ENCODE measurements at regions not wholly inside any gene's neighbourhood (a gene's known extent, or its start where the extent isn't known, plus 50 kb on each side); places are given as distances from the start of the nearest gene placed in this dataset.

DNA sequence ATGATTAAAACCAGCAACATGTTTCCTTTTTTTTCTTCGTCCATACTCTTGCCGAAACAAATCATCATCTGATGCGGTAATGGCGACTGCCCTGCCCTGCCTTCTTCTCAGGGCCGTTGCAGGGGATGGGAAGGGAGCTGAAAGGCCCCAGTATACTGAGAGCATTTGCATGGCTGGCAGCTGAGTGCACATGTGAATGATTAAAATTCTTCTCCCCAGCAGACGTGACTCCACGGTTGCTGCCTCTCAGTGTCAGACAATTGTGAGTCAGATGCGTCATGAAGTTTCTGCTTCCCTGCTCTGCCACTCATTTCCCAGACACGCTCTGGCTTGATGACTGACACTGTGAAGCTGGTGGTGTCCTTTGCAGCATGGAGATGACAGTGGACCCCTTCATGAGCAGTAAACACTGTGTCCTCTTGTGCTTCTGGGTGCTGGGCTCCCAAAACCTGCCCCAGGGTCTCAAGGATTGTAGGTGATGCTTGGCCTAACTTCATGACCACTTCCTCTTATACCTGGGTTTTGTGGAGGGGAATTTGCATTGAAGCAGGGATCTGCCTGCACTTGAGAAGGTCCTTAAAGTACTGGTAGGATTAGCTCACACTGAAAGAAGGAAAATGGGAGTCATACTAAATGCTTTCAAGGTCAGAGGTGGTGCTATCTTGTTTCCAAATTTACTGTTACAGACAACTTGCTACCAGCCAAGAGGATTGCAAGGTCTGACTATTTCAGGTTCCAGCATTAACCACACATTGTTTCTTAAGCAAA is 222.5 kb upstream of the COPS8 start:
- ChIA-PET POLR2A (no interaction called here), CTCF (interaction anchor here (1.4 kb wide), 1 partner anchor 9 kb away, joined by 3 read pairs; no protein-coding TSS in a partner anchor)
- peaks cover 24% of the 10 kb centered on the region for H3K36me3 Mint-ChIP-seq
- H3K27me3 Mint-ChIP-seq (ENCODE audit: low read depth): peaks cover 24% of the 10 kb centered on the region
- DNase-seq (ENCODE audit: low spot score): no peak
- ATAC-seq: no peak
- H3K27ac Mint-ChIP-seq: no peak overlapping the region
- H3K4me1 Mint-ChIP-seq: peaks cover 35% of the 10 kb centered on the region
- H3K4me3 Mint-ChIP-seq: no peak overlapping the region
- peaks cover 49% of the 10 kb centered on the region for H3K9me3 Mint-ChIP-seq
- TF ChIP-seq CREB1 (CRISPR knock-in tag; IDR thresholded peaks at IDR 0.05): no peak
- no peak for TF ChIP-seq CBFB (CRISPR knock-in tag; IDR thresholded peaks at IDR 0.05; ENCODE audit: low read depth)
- TF ChIP-seq ZNF671 (CRISPR knock-in tag; IDR thresholded peaks at IDR 0.05): no peak
- TF ChIP-seq, protein P1, sequence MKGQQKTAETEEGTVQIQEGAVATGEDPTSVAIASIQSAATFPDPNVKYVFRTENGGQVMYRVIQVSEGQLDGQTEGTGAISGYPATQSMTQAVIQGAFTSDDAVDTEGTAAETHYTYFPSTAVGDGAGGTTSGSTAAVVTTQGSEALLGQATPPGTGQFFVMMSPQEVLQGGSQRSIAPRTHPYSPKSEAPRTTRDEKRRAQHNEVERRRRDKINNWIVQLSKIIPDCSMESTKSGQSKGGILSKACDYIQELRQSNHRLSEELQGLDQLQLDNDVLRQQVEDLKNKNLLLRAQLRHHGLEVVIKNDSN (CRISPR knock-in tag; IDR thresholded peaks at IDR 0.05): no peak
- no peak for TF ChIP-seq FOXP1 (CRISPR knock-in tag; IDR thresholded peaks at IDR 0.05; ENCODE audit: borderline replicate concordance)
- TF ChIP-seq ESRRA (CRISPR knock-in tag; IDR thresholded peaks at IDR 0.05; ENCODE audit: borderline replicate concordance): no peak
- TF ChIP-seq, protein P2, sequence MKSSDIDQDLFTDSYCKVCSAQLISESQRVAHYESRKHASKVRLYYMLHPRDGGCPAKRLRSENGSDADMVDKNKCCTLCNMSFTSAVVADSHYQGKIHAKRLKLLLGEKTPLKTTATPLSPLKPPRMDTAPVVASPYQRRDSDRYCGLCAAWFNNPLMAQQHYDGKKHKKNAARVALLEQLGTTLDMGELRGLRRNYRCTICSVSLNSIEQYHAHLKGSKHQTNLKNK (CRISPR knock-in tag; IDR thresholded peaks at IDR 0.05): no peak

DNA sequence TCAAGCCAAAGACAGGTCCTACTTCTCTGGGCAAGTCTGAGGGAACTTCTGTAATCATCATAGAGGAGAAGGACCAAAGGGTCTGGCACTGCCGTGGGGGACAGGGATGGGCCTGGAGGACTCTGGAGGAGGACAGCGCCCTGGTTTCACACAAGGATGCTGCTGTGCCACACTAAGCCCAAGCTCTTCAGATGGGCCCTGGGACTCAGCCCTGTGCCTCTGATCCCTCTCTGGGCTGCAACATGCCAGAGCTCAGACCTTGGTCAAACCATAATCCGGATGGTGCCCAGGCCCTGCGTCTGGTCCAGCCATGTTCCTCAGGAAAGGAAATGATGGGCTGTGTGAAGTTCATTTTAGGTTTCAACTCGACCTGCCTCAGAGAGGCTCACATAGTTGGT is 222.0 kb upstream of the COPS8 start:
- Mint-ChIP-seq H3K4me3 (no peak overlapping the region), H3K27ac (no peak overlapping the region), H3K36me3 (peaks cover 22% of the 10 kb centered on the region), H3K27me3 (ENCODE audit: low read depth) (peaks cover 18% of the 10 kb centered on the region), H3K9me3 (peaks cover 45% of the 10 kb centered on the region), H3K4me1 (peaks cover 32% of the 10 kb centered on the region)
- POLR2A ChIA-PET: no interaction called here
- ATAC-seq: no peak
- CTCF ChIA-PET: no interaction called here
- TF ChIP-seq SMAD4 (CRISPR knock-in tag; IDR thresholded peaks at IDR 0.05) (no peak), EMX1 (CRISPR knock-in tag; IDR thresholded peaks at IDR 0.05) (no peak)
- DNase-seq (ENCODE audit: low spot score): no peak

DNA sequence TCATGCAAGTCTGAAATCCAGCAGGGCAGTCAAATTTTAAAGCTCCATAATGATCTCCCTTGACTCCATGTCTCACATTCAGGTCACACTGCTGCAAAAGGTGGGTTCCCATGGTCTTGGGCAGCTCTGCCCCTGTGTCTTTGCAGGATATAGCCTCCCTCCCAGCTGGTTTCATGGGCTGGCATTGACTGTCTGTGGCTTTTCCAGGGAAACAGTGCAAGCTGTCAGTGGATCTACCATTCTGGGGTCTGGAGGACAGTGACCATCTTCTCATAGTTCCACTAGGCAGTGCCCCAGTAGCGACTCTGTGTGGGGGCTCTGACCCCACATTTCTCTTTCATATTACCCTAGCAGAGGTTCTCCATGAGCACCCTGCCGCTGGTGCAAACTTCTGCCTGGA is 220.6 kb upstream of the COPS8 start:
- peaks cover 23% of the 10 kb centered on the region for H3K4me1 Mint-ChIP-seq
- ATAC-seq (no peak), DNase-seq (ENCODE audit: low spot score) (no peak)
- TF ChIP-seq, protein P3, sequence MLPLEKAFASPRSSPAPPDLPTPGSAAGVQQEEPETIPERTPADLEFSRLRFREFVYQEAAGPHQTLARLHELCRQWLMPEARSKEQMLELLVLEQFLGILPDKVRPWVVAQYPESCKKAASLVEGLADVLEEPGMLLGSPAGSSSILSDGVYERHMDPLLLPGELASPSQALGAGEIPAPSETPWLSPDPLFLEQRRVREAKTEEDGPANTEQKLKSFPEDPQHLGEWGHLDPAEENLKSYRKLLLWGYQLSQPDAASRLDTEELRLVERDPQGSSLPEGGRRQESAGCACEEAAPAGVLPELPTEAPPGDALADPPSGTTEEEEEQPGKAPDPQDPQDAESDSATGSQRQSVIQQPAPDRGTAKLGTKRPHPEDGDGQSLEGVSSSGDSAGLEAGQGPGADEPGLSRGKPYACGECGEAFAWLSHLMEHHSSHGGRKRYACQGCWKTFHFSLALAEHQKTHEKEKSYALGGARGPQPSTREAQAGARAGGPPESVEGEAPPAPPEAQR (CRISPR knock-in tag; IDR thresholded peaks at IDR 0.05): no peak
- TF ChIP-seq EMX1 (CRISPR knock-in tag; IDR thresholded peaks at IDR 0.05) (no peak), MYBL2 (CRISPR knock-in tag; IDR thresholded peaks at IDR 0.05) (no peak)
- H3K9me3 Mint-ChIP-seq: peaks cover 40% of the 10 kb centered on the region
- ChIA-PET CTCF (no interaction called here), POLR2A (no interaction called here)
- peaks cover 7% of the 10 kb centered on the region for H3K27me3 Mint-ChIP-seq (ENCODE audit: low read depth)
- H3K36me3 Mint-ChIP-seq: peaks cover 20% of the 10 kb centered on the region
- no peak overlapping the region for H3K27ac Mint-ChIP-seq
- no peak overlapping the region for H3K4me3 Mint-ChIP-seq

DNA sequence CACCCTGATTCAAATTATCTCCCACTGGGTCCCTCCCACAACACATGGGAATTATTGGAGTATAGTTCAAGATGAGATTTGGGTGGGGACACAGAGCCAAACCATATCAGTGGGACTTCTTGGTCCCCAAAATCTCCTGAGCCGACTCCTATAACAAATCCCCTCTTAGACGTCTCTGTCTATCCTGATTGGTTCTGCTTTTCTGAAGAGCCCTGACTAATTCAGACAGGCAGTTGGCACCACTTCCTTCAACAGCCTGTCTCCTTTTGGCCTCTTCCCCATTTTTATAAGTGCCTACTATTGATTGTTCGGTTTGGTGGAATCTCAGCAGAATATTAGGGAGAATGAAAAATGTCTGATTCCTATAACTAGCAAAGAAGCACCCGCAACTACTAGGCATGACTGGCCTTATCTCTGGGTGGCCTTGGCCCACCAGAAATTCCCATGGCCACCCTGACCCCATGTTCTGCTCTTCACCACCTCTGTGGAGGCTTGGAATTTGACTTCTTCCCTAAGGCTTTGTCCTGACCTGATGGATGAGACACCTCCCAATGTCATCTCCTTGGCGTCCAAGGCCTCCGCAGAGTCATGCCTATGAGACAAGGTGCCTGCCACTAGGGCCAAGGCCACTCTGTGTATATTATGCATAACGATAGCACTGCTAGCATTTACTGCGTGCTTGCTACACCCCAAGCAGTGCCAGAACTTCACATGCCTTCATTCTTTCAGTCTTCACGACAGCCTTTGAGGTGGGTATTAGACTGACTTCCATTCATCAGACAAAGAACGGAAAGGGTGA is 218.9 kb upstream of the COPS8 start:
- POLR2A ChIA-PET: no interaction called here
- Mint-ChIP-seq H3K9me3 (peaks cover 40% of the 10 kb centered on the region), H3K4me3 (no peak overlapping the region), H3K36me3 (peaks cover 20% of the 10 kb centered on the region), H3K27me3 (ENCODE audit: low read depth) (peaks cover 10% of the 10 kb centered on the region), H3K27ac (no peak overlapping the region), H3K4me1 (peaks cover 11% of the 10 kb centered on the region)
- ATAC-seq (no peak), DNase-seq (ENCODE audit: low spot score) (no peak)
- CTCF ChIA-PET: no interaction called here
- TF ChIP-seq ZNF396 (CRISPR knock-in tag; IDR thresholded peaks at IDR 0.05; ENCODE audit: borderline replicate concordance): no peak
- no peak for TF ChIP-seq OVOL2 (CRISPR knock-in tag; IDR thresholded peaks at IDR 0.05; ENCODE audit: borderline replicate concordance)
- TF ChIP-seq, protein P4, sequence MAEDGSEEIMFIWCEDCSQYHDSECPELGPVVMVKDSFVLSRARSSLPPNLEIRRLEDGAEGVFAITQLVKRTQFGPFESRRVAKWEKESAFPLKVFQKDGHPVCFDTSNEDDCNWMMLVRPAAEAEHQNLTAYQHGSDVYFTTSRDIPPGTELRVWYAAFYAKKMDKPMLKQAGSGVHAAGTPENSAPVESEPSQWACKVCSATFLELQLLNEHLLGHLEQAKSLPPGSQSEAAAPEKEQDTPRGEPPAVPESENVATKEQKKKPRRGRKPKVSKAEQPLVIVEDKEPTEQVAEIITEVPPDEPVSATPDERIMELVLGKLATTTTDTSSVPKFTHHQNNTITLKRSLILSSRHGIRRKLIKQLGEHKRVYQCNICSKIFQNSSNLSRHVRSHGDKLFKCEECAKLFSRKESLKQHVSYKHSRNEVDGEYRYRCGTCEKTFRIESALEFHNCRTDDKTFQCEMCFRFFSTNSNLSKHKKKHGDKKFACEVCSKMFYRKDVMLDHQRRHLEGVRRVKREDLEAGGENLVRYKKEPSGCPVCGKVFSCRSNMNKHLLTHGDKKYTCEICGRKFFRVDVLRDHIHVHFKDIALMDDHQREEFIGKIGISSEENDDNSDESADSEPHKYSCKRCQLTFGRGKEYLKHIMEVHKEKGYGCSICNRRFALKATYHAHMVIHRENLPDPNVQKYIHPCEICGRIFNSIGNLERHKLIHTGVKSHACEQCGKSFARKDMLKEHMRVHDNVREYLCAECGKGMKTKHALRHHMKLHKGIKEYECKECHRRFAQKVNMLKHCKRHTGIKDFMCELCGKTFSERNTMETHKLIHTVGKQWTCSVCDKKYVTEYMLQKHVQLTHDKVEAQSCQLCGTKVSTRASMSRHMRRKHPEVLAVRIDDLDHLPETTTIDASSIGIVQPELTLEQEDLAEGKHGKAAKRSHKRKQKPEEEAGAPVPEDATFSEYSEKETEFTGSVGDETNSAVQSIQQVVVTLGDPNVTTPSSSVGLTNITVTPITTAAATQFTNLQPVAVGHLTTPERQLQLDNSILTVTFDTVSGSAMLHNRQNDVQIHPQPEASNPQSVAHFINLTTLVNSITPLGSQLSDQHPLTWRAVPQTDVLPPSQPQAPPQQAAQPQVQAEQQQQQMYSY (CRISPR knock-in tag; IDR thresholded peaks at IDR 0.05): no peak
- no peak for TF ChIP-seq PRRX2 (CRISPR knock-in tag; IDR thresholded peaks at IDR 0.05)
- TF ChIP-seq ZBTB21 (CRISPR knock-in tag; IDR thresholded peaks at IDR 0.05; ENCODE audit: borderline replicate concordance): no peak
- TF ChIP-seq ESRRA (CRISPR knock-in tag; IDR thresholded peaks at IDR 0.05; ENCODE audit: borderline replicate concordance): no peak
